HL-60 (cell line): ENCODE measurements at regions not wholly inside any gene's neighbourhood (a gene's known extent, or its start where the extent isn't known, plus 50 kb on each side); places are given as distances from the start of the nearest gene placed in this dataset.

Experiments
- CTCF ChIP-seq: IDR thresholded peaks from one replicate; pipeline ENCODE4 v1.5.1; 2011; ENCODE audit warnings: low read length, control low read depth, inconsistent platforms; ENCODE audit not compliant: insufficient read depth
- SPI1 ChIP-seq: IDR thresholded peaks from 2 replicates; pipeline ENCODE4 v1.6.1; 2012; ENCODE audit warnings: low read depth, mild to moderate bottlenecking, borderline replicate concordance

GRCh38 chr19:30160426-30160825, 211.8 kb upstream of the ZNF536 start:
- TF ChIP-seq CTCF (no peak), SPI1 (no peak)
